GM18520 (cell line): ENCODE measurements at regions not wholly inside any gene's neighbourhood (a gene's known extent, or its start where the extent isn't known, plus 50 kb on each side); places are given as distances from the start of the nearest gene placed in this dataset.
"Not testable (repeated sequence)": the region's sequence is repeated elsewhere in the genome, so short reads cannot be mapped to it uniquely, and the experiment has no call there.

Experiments used
- ATAC-seq: cut with Tn5 transposase; IDR thresholded peaks from one replicate; pipeline ENCODE4 v1.9.1; 2021; ENCODE audit not compliant: unreplicated experiment

DNA sequence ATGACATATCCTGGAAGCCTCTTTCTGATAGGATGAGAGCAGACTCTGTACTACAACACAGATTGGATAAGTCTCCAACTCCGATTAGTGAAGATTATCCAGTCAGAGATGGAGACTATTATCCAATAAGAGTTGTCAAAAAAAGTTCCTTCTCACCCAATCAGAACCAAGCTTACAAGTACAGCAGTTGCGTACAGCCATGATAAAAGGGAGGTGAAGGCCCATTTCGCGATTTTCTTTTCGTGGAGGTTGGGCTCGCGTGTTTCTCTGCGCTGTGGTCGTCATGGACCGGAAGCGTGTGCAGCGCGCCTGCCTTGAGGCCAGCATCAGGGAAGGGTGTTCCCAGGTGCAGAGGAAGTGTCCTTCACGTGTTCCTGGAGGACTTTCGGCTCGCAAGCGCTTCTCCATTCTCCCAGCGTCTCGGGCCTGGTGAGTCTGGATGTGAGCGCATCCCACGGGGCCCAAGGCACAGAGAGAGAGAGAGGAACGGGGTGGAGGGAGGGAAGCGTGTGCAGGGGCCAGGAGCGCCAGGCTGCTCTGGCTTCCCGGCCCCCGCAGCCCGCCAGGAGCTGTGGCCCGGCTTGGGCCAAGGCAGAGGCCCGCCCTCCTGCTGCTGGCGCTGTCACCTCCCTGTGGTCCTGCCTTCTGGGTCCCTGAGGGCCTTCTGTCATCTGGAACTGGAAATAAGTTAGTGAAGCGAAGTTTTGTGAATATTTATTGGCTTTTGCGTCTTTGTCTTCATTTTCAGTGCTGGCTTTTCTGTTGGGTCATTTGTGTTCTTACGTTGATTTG is 53.9 kb downstream of the CDRT15L2 start:
- not testable (repeated sequence) for ATAC-seq

DNA sequence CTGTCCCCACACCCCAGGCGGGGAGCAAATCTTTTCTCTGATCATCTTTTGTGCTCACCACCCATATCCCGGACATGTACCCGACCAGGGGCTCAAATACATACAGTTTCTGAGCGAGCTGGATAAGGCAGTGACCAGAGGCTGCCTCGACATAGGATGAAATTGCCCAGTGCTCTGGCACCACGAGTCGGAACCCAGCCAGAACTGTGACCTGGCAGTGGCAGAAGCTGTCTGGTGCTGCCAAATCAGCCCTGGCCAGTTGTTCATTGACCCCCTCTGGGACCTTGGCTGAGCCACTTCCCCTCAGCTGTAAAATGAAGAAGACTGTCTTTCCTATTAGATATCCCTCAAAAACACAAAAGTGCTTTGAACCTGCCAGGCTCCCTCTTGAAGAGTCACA is 60.6 kb downstream of the CDRT15L2 start:
- not testable (repeated sequence) for ATAC-seq

DNA sequence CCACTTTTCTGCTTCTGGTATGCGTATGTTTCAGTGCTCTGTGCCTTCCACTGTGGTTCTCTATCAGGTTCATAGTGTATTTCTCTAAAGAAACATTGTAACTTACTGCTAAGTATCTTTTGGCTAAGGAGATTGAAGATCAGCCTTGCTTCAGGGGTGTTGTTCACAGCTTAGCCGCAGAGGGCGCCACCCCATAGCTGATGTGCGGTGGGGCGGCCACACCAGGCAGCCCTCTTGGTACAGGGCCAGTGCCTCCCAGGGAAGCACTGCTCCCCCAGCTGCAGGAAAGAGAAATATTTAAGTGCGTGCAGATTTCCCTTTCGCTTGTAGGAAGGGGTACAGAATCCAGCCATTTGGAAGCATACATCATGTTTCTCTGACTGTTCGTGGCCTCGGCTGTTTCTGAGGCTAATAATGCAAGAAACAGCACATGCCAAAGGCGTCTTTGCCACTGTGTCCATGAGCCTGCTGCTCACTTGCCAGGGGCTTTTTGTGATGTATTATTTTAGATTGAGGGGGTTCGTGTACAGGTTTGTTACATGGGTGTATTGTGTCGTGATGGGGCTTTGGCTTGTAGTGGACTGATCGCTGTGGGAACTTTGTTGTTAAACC is 67.2 kb downstream of the CDRT15L2 start:
- ATAC-seq: not testable (repeated sequence)

DNA sequence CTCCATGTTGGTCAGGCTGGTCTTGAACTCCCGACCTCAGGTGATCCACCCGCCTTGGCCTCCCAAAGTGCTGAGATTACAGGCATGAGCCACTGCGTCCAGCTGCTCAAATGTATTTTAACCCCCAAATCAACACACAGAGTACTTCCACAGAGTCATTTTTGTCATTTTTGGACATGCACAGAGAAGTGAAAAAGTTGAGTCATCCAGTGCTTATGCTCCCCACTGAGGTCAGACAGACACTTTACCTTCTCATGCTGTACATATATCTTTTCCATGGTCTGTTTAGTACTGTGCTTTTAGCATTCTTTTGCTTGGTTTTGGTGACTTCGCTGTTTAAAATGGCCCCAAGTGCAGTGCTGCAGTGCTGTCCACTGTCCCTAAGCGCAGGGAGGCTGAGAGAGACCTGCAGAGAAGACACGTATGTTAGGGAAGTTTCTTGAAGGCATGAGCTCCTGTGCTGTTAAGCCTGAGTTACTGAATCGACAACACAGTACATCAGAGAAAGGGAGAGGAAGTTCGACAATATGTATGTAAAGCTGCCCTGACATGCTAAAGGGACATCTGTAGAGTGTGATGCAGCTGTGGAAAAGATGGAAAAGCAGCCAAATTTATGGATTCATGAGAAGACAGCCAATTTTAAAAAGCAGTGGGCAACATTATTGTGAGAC is 69.7 kb downstream of the CDRT15L2 start:
- peak; percentile 78 for ATAC-seq

DNA sequence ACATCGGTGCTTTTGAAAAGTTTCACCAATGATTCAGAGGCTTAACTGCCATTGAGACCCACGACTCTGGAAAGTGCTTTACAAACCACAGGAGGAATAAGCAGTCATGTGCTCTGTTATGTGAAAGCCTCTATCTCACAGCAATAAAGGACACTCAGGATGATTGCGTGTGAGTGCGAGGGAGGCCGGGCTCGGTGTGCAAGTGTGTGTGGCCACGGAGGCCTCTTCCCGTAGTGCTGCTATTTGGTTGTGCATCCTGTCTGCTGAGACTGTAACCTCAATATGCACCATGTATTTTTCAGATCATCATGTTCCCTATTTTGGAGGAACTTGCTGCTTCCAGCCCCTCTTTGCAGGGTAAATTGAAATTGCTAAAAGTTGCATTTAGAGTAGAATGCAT is 71.5 kb downstream of the CDRT15L2 start:
- not testable (repeated sequence) for ATAC-seq

DNA sequence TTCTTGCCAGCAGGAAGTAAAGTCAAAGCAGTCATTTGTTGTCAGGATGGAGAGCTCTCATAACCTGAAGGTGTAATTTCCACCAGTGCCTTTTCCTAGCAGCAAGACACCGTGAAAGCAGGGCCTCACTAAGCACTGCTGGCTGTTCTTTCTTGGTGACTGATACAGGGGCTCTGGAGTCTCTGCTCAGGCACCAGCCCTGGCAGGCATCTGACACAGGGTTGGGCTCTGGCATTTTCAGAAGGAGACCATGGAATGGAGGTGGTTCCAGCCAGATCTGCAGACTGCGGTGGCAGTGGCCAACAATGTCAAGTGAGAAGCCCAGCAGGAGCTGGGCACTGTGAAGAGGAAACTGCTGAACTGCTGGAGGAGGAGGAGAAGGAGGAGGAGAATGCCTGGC is 72.2 kb downstream of the CDRT15L2 start:
- ATAC-seq: not testable (repeated sequence)

DNA sequence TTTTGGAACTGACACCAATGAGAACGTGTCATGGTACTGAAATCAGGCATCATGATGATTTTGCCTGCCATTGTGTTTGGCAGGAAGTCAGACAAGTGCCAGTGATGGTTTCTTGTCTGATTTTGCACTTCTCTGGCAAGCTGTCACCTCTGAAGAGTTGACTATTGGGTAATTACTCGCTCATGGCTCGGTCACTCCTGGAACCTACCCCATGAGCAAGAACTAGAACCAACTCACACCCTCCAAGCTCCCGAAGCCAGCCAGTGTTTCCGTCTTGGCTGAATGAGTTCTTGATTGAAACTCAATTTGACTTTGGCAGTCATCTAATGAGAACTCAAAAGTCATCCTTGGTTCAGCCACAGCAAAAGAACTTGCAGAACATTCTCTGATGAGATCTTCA is 73.9 kb downstream of the CDRT15L2 start:
- not testable (repeated sequence) for ATAC-seq

DNA sequence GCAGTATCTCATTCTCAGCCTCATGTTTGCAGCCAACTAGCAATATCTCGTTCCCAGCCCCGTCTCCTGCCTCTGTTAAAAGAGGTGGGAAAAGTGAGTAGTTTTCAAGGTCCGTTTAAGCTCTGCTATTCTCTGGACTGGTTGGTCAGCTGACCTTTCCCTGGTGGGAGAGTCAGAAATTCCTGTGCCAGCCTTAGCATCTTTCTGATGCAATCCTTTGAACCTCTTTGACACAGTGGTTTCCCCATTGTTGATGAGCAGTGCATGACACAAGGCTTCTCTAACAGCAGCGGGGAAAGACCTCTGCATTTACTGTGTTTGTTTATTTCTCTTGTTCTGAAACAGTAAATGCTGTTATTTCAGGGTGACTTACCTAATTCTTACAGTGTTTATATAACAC is 74.6 kb downstream of the CDRT15L2 start:
- not testable (repeated sequence) for ATAC-seq

DNA sequence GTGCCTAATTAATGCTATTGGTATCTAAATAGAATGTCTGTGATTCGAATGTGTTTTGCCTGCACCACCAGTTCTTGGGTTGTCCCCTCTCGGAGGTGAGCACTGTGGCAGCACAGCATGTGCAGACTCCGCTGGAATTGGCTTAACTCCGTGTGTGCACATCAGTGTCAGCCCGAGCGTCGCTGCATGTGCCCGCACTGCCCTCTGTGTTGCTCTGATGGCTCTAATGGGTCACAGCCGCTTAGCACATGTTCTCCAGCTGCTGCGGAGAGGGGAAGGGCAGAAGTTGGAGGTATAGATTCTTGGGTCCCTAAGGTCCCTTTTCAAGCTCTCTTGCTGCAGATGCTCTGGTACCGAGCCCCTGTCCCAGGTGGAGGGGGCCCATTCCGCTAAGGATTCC is 75.1 kb downstream of the CDRT15L2 start:
- ATAC-seq: not testable (repeated sequence)

DNA sequence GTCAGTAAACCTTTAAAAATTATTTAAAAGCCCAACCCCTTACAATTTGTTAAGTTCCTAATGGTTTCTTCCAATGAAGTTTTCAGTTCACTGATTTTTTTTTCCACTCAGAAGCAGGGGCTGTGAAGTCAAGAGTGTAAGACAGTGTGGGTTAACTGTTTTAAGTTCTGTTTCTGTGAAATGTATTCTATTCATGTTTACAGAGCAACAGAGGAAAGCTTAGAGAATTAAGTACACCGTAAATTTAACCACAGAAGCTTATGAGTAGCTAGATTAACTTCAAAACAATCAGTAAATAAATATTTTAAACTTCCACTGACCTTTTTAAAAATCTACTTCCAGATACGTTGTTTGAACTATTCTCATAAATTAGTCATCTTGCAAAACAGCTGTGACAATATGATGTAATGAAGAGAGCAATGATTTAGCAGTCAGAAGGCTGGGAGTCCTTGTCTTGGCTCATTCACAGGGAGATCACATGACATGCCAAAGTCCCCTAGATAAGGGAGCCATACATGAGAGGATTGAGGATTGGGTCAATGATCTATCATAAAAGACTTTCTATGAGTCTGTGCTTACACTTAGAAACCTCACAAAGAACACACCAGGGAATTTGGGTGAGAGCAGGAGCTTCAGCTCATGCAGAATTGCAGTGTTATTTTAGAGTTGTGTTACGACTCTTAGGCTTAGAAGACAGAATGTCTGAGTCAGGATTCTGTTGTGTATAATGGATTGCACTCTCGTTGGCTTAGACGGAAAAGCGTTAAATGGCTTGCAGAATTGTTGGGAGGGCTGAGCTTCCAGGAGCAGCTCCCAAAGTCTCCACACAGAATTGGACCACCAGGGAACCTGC is 85.8 kb downstream of the CDRT15L2 start:
- ATAC-seq: not testable (repeated sequence)

DNA sequence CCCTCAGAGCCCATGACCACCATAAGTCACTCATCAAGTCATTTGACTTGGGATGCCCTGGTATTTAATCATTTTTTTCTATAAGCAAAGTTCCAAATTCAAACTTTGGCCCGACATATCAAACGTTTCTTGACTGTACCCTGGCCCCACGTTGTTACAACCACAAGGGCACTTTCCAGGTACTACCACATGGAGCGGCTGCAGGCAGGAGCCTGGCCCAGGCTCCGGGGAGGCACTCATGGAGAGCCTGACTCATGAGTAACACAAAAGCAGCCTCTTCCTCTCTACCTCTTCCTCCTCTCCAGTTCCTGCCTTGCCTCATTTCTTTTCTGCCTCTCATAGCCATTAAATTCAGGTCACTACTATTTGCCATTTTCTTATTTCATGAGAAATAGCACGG is 87.2 kb downstream of the CDRT15L2 start:
- ATAC-seq: not testable (repeated sequence)

DNA sequence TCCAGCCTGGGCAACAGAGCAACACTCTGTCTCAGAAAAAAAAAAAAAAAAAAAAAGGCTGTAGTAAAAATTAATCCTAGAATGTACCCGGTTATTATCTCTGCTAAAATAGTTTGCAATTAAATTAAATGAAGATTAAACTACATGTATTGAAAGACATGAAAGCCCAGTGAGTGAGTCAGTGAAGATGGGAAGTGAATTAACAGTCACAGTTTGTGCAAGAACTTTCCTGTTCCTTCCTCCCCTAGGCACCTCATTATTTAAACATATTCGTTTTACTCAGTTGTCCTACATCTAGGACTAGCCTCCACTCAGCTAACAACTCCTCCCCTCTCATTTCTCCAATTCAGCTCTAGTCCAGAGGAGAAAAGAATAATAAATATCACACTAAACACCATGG is 88.2 kb downstream of the CDRT15L2 start:
- ATAC-seq: not testable (repeated sequence)

DNA sequence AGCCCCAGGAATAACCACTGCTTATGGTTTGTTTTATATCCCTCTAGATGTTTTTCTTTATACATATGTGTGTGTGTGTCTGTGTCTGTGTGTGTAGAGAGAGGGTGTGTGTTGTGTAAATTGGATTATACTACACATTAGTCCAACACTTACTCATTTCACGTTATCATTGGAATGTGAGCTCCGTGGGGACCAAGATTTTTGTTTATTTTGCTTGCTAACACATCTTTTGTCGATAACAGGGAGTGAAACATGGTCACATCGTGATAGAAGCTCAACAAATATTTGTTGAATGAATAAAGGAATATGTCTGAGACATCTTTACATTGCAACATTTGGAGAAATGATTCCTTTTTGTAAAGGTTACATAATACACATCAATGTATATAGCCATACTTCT is 88.8 kb downstream of the CDRT15L2 start:
- ATAC-seq: not testable (repeated sequence)

DNA sequence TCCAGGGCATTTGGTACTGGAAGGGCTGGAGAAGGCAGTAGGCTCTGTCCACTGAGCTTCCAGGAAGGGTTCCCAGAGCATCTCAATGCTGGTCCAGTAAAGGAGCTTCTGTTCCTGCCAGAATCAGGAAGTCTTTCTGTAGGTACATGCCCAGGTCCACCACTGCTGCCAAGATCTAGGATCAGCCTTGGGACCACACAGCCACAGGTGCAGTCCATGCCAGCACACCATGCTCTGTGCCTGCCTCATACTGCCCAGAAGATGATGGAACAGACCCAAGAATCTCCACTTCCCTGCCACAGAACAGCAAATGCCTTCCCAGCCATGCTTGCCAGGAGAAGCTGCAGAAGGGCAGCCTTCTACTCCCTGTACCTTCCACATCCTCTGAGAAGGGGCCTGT is 89.3 kb downstream of the CDRT15L2 start:
- not testable (repeated sequence) for ATAC-seq

DNA sequence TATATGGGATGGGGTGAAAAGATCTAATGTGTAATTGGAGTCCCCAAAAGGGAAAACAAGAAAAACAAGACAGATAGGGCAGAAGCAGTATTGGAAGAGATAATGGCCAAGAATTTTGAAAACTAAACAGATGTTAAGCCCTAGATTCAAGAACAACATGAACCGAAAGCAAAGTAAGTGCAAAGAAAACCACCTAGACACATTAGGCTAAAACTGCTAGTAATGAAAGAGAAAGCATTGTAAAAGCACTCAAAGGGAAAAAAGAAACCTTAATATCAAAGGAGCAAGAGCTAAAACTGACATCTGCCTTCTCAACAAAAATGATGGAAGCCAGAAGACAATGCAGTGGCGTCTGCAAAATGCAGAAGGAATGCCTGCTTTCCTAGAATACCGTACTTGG is 91.0 kb downstream of the CDRT15L2 start:
- ATAC-seq: peak; percentile 64

DNA sequence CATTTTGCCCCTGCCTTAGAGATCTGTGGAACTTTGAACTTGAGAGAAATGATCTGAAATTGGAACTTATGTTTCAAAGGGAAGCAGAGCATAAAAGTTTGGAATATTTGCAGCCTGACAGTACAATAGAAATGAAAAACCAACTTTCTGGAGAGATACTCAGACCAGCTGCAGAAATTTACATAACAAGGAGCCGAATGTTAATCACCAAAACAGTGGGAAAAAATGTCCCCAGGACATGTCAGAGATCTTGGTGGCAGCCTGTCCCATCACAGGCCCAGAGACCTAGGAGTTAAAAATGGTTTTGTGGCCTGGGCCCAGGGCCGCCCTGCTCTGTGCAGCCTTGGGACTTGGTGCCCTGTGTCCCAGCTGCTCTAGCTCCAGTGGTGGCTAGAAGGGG is 94.8 kb downstream of the CDRT15L2 start:
- ATAC-seq: not testable (repeated sequence)

DNA sequence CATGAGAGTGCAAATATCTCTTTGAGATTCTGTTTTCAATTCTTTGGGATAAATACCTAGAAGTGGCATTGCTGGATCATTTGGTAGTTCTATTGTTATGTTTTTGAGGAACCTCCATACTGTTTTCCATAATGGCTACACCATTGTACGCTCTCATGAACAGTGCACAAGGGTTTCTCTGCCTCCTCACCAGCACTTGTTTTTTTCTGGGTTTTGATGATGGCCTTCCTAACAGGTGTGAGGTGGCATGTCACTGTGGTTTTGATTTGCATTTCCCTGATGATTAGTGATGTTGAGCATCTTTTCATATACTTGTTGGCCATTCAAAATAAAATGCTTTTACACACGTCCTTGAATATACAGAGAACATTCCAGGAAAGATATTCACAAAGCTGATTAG is 96.2 kb downstream of the CDRT15L2 start:
- ATAC-seq: not testable (repeated sequence)

DNA sequence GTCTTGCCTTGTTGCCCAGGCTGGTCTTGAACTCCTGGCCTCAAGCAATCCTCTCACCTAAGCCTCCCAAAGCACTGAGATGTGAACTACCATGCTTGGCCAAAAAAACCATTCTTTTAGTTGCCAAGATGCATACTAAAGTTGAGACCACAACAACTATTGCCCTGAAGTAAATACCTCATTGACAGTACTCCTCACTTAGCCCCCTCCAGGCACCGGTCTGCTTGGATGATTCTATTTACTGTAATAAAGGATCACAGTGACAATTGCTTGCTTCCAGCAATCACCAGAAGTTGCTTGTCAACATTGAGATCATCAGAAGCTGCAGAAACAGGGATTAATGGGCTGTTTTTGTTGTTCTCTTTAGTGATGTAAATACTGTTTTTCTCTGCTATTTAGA is 97.1 kb downstream of the CDRT15L2 start:
- not testable (repeated sequence) for ATAC-seq

DNA sequence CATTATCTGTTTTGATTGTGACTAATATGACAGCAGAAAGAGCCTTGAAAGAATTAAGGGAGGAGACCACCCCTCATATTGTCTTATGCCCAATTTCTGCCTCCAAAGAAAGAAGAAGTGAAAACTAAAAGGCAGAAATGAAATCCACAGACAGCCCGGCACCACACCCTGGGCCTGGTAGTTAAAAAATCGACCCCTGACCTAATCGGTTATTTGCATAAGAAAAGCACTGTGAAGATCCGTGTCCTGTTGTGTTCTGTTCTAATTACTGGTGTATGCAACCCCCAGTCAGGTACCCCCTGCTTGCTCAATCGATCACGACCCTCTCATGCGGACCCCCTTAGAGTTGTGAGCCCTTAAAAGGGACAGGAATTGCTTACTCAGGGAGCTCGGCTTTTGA is 97.9 kb downstream of the CDRT15L2 start:
- ATAC-seq: not testable (repeated sequence)

DNA sequence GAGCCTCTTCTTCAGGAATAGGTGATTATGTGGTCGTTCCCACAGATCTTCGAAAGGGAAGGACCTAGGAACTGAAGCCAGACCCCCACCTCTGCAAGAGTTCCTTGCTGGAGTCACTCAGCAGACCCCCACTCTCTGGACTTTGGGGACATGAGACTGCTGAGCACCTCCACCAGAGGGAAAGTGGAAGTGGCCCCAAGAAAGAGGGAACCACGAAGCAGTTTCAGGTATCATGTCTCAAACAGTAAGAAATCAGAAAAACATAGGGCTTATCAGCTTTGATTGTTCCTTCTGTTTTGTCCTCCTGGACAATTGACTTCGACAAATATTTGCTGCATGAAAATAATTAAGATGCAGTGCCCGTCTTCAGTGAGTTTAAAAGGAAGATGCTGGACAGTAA is 98.9 kb downstream of the CDRT15L2 start:
- not testable (repeated sequence) for ATAC-seq
